RWPE2 (cell line): ENCODE measurements at regions not wholly inside any gene's neighbourhood (a gene's known extent, or its start where the extent isn't known, plus 50 kb on each side); places are given as distances from the start of the nearest gene placed in this dataset.

Experiments
- ATAC-seq: fragments of 200-7000 bp; cut with Tn5 transposase; 3 replicates; pipeline ENCODE4 v1.9.1; 2021; ENCODE audit warnings: low read depth
- DNase-seq: peaks from one replicate; pipeline ENCODE4 v3.0.0-alpha.2; 2020; ENCODE audit warnings: low spot score
- H3K27ac ChIP-seq: fragments of 450-650 bp; 2 replicates; pipeline ENCODE4 v1.5.1; 2017; ENCODE audit warnings: mild to moderate bottlenecking; ENCODE audit not compliant: poor library complexity, severe bottlenecking
- H3K27me3 ChIP-seq: fragments of 250-450 bp; sonication (Bioruptor Pico); 2 replicates; pipeline ENCODE4 v1.5.1; 2021; ENCODE audit warnings: mild to moderate bottlenecking, moderate library complexity; ENCODE audit not compliant: insufficient read depth, poor library complexity, severe bottlenecking
- H3K36me3 ChIP-seq: fragments of 250-450 bp; sonication (Bioruptor Pico); 2 replicates; pipeline ENCODE4 v1.5.1; 2020; ENCODE audit warnings: low read depth, mild to moderate bottlenecking, moderate library complexity
- H3K4me1 ChIP-seq: fragments of 250-450 bp; sonication (Bioruptor Pico); 2 replicates; pipeline ENCODE4 v1.5.1; 2021; ENCODE audit warnings: mild to moderate bottlenecking, moderate library complexity; ENCODE audit not compliant: insufficient read depth, poor library complexity, severe bottlenecking
- H3K4me3 ChIP-seq: fragments of 250-450 bp; sonication (Bioruptor Pico); 2 replicates; pipeline ENCODE4 v1.5.1; 2021; ENCODE audit warnings: mild to moderate bottlenecking, moderate library complexity; ENCODE audit not compliant: severe bottlenecking
- H3K9me3 ChIP-seq: fragments of 250-450 bp; sonication (Bioruptor Pico); 2 replicates; pipeline ENCODE4 v1.5.1; 2021; ENCODE audit warnings: mild to moderate bottlenecking, moderate library complexity; ENCODE audit not compliant: severe bottlenecking
- CTCF ChIP-seq: fragments of 450-650 bp; IDR thresholded peaks from one replicate; pipeline ENCODE4 v1.5.1; 2017; ENCODE audit warnings: mild to moderate bottlenecking, moderate library complexity; ENCODE audit not compliant: poor library complexity, severe bottlenecking

- Histone ChIP-seq H3K9me3 (no peaks in the 10 kb centered on the region), H3K4me1 (no peaks in the 10 kb centered on the region), H3K27ac (no peak overlapping the region), H3K36me3 (no peaks in the 10 kb centered on the region), H3K27me3 (no peaks in the 10 kb centered on the region), H3K4me3 (no peak overlapping the region)
- ATAC-seq (no peak), DNase-seq (no peak)
- no peak for TF ChIP-seq CTCF
These were observed 289.3 kb downstream of the RPRM start for GRCh38 chr2:153189091-153189888.

DNA sequence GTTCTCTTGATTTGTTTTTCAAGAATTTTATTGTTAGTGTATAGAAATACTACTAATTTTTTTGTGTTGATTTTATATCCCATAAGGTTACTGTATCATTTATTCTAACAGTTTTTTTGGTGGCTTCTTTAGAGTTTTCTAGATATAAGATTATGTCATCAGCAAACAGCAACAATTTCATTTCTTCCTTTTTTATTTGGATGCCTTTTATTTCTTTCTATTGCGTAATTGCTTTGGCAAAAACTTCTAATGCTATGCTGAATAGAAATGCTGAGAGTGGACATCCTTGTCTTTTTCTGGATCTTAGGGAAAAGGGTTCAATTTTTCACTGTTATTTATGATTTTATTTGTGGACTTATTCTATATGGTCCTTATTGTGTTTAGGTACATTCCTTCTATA is 298.8 kb downstream of the RPRM start:
- Histone ChIP-seq H3K36me3 (no peaks in the 10 kb centered on the region), H3K27ac (no peak overlapping the region), H3K4me3 (no peak overlapping the region), H3K9me3 (no peaks in the 10 kb centered on the region), H3K4me1 (no peaks in the 10 kb centered on the region), H3K27me3 (no peaks in the 10 kb centered on the region)
- ATAC-seq (no peak), DNase-seq (no peak)
- TF ChIP-seq CTCF = no peak

GRCh38 chr2:153169609-153170008 is 309.0 kb downstream of the RPRM start:
- DNase-seq (no peak), ATAC-seq (no peak)
- TF ChIP-seq CTCF = no peak
- Histone ChIP-seq H3K4me3 (no peak overlapping the region), H3K9me3 (no peaks in the 10 kb centered on the region), H3K27ac (no peak overlapping the region), H3K4me1 (no peaks in the 10 kb centered on the region), H3K36me3 (no peaks in the 10 kb centered on the region), H3K27me3 (no peaks in the 10 kb centered on the region)

DNA sequence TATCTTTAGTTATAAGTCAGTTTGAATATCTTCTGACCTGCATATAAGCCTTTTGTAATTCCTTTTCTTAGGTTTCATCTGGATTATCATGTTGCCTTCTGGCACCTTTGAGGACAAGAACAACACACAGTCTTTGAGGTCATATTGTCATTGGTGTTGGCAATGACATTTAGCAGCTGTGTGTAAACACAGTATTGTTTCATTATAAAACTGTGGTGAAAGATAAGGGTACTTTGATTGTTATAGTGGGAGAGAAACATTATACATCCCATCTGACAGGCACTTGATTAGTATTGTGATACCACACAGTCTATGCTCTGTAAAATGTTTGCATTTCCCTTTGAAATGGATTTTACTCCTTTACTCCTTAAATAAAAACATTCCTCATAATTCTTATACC is 313.5 kb downstream of the RPRM start:
- ATAC-seq (no peak), DNase-seq (no peak)
- Histone ChIP-seq H3K9me3 (no peaks in the 10 kb centered on the region), H3K4me1 (no peaks in the 10 kb centered on the region), H3K27me3 (no peaks in the 10 kb centered on the region), H3K4me3 (no peak overlapping the region), H3K27ac (no peak overlapping the region), H3K36me3 (no peaks in the 10 kb centered on the region)
- TF ChIP-seq CTCF = no peak

DNA sequence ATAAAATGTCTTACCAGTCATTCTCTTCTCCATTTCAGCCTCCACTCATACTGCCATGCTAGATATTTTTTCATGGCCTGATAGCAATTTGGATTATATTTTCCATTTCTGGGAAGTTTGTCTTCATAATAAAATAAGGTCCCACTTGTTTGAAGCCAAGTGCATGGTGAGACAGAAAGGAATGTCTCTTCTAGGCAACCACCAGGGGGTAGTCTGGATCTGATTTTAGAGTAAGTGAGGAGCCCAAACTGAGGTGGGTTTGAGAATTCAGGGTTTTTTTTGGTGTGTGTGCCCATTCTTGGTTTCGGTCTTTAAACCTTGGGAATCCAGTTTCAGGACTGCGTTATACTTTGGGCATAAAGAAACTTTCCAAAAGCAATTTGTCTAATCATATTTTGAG is 315.5 kb downstream of the RPRM start:
- Histone ChIP-seq H3K36me3 (no peaks in the 10 kb centered on the region), H3K4me1 (no peaks in the 10 kb centered on the region), H3K4me3 (no peak overlapping the region), H3K9me3 (no peaks in the 10 kb centered on the region), H3K27me3 (no peaks in the 10 kb centered on the region), H3K27ac (no peak overlapping the region)
- TF ChIP-seq CTCF = peak; percentile 42
- DNase-seq = no peak
- ATAC-seq = 0 out of 3 replicates have a peak, but pooled peaks have one; percentile 41
